Ishikawa (cell line): ENCODE measurements at regions not wholly inside any gene's neighbourhood (a gene's known extent, or its start where the extent isn't known, plus 50 kb on each side); places are given as distances from the start of the nearest gene placed in this dataset.

Experiments
- CEBPB ChIP-seq: IDR thresholded peaks from 2 replicates; pipeline ENCODE4 v1.6.1; 2012
- EP300 ChIP-seq: IDR thresholded peaks from 2 replicates; pipeline ENCODE4 v1.6.1; 2012; ENCODE audit warnings: borderline replicate concordance
- MAX ChIP-seq: IDR thresholded peaks from 2 replicates; pipeline ENCODE4 v1.6.1; 2012
- NFIC ChIP-seq: IDR thresholded peaks from 2 replicates; pipeline ENCODE4 v1.6.1; 2012
- RAD21 ChIP-seq: IDR thresholded peaks from 2 replicates; pipeline ENCODE4 v1.6.1; 2012; ENCODE audit warnings: low read depth
- REST ChIP-seq: IDR thresholded peaks from 2 replicates; pipeline ENCODE4 v1.6.1; 2012; ENCODE audit warnings: low read depth, mild to moderate bottlenecking
- TEAD4 ChIP-seq: IDR thresholded peaks from 2 replicates; pipeline ENCODE4 v1.6.1; 2012
- ZBTB7A ChIP-seq: IDR thresholded peaks from 2 replicates; pipeline ENCODE4 v1.6.1; 2012; ENCODE audit warnings: low read depth
- TF ChIP-seq, protein P1 (sequence below): IDR thresholded peaks from 2 replicates; pipeline ENCODE4 v1.6.1; 2012

- TF ChIP-seq, protein P1, sequence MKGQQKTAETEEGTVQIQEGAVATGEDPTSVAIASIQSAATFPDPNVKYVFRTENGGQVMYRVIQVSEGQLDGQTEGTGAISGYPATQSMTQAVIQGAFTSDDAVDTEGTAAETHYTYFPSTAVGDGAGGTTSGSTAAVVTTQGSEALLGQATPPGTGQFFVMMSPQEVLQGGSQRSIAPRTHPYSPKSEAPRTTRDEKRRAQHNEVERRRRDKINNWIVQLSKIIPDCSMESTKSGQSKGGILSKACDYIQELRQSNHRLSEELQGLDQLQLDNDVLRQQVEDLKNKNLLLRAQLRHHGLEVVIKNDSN, result no peak
- TF ChIP-seq MAX (no peak), EP300 (no peak), CEBPB (no peak), REST (no peak), TEAD4 (no peak), RAD21 (no peak), NFIC (no peak), ZBTB7A (no peak)
Observed at GRCh38 chr6:170160031-170160627, 130.7 kb downstream of the DLL1 start.
